Glutamatergic neuron (in vitro differentiated cells): ENCODE measurements at regions not wholly inside any gene's neighbourhood (a gene's known extent, or its start where the extent isn't known, plus 50 kb on each side); places are given as distances from the start of the nearest gene placed in this dataset.

ENCODE experiments used
- DNase-seq: peaks from one replicate; pipeline ENCODE4 v3.0.0; 2022
- H3K27ac Mint-ChIP-seq: one replicate; pipeline ENCODE4 v1.8.0; 2020; ENCODE audit warnings: mild to moderate bottlenecking, mixed read lengths, inconsistent platforms; ENCODE audit not compliant: unreplicated experiment
- H3K27me3 Mint-ChIP-seq: one replicate; pipeline ENCODE4 v1.8.0; 2020; ENCODE audit warnings: mild to moderate bottlenecking, moderate library complexity, mixed read lengths, inconsistent platforms; ENCODE audit not compliant: unreplicated experiment
- H3K36me3 Mint-ChIP-seq: one replicate; pipeline ENCODE4 v1.8.0; 2020; ENCODE audit warnings: mild to moderate bottlenecking, mixed read lengths, inconsistent platforms; ENCODE audit not compliant: unreplicated experiment
- H3K4me1 Mint-ChIP-seq: one replicate; pipeline ENCODE4 v1.8.0; 2020; ENCODE audit warnings: mild to moderate bottlenecking, low read depth, mixed read lengths, inconsistent platforms; ENCODE audit not compliant: unreplicated experiment
- H3K4me3 Mint-ChIP-seq: one replicate; pipeline ENCODE4 v1.8.0; 2020; ENCODE audit warnings: mild to moderate bottlenecking, mixed read lengths, inconsistent platforms; ENCODE audit not compliant: unreplicated experiment
- H3K9me3 Mint-ChIP-seq: one replicate; pipeline ENCODE4 v1.8.0; 2020; ENCODE audit warnings: mild to moderate bottlenecking, moderate library complexity, mixed read lengths, inconsistent platforms; ENCODE audit not compliant: unreplicated experiment
- CTCF ChIP-seq: fragments of 200-600 bp; sonication (generic); IDR thresholded peaks from one replicate; pipeline ENCODE4 v1.5.0; 2021; ENCODE audit not compliant: partially characterized antibody, unreplicated experiment

- Mint-ChIP-seq H3K27ac (no peak overlapping the region), H3K4me1 (no peaks in the 10 kb centered on the region), H3K27me3 (no peaks in the 10 kb centered on the region), H3K9me3 (peaks cover 2% of the 10 kb centered on the region), H3K36me3 (no peaks in the 10 kb centered on the region), H3K4me3 (no peak overlapping the region)
- no peak for TF ChIP-seq CTCF
- no peak for DNase-seq
Observed at GRCh38 chr15:36291501-36291900, 287.9 kb upstream of the CDIN1 start.

- H3K27me3 Mint-ChIP-seq = no peaks in the 10 kb centered on the region
- TF ChIP-seq CTCF = no peak
- no peaks in the 10 kb centered on the region for H3K36me3 Mint-ChIP-seq
- no peaks in the 10 kb centered on the region for H3K9me3 Mint-ChIP-seq
- DNase-seq = no peak
- H3K27ac Mint-ChIP-seq = no peak overlapping the region
- no peak overlapping the region for H3K4me3 Mint-ChIP-seq
- no peaks in the 10 kb centered on the region for H3K4me1 Mint-ChIP-seq
Observed at GRCh38 chr15:36294359-36294758, 285.1 kb upstream of the CDIN1 start.

DNA sequence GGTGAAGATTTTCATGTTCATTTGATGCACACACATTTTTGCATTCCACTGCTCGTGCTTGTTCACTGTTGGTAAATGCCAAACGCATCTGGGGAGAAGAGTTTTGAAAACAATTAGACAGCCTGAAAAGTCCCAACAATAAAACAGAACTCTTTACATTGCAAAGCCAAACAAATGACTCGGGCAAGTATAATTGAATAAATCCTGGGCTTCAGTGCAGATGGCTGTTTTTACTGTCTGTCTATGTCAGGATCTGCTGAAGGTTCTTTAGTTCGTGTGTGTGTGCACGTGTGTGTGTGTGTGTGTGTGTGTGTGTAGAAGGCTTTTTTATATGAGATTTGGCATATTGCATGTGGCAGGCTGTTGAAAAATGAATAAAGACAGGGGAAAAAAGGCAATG lies 277.5 kb upstream of the CDIN1 start:
- no peak overlapping the region for H3K4me3 Mint-ChIP-seq
- no peak overlapping the region for H3K27ac Mint-ChIP-seq
- H3K4me1 Mint-ChIP-seq = no peaks in the 10 kb centered on the region
- H3K9me3 Mint-ChIP-seq = no peaks in the 10 kb centered on the region
- DNase-seq = no peak
- H3K36me3 Mint-ChIP-seq = no peaks in the 10 kb centered on the region
- TF ChIP-seq CTCF = no peak
- H3K27me3 Mint-ChIP-seq = no peaks in the 10 kb centered on the region

- Mint-ChIP-seq H3K9me3 (no peaks in the 10 kb centered on the region), H3K27me3 (no peaks in the 10 kb centered on the region), H3K4me3 (no peak overlapping the region), H3K27ac (no peak overlapping the region), H3K36me3 (no peaks in the 10 kb centered on the region), H3K4me1 (no peaks in the 10 kb centered on the region)
- no peak for DNase-seq
- no peak for TF ChIP-seq CTCF
Observed at GRCh38 chr15:36313021-36313420, 266.4 kb upstream of the CDIN1 start.

- no peaks in the 10 kb centered on the region for H3K27me3 Mint-ChIP-seq
- no peaks in the 10 kb centered on the region for H3K9me3 Mint-ChIP-seq
- H3K36me3 Mint-ChIP-seq = no peaks in the 10 kb centered on the region
- H3K4me3 Mint-ChIP-seq = no peak overlapping the region
- no peak for DNase-seq
- no peaks in the 10 kb centered on the region for H3K4me1 Mint-ChIP-seq
- no peak overlapping the region for H3K27ac Mint-ChIP-seq
- no peak for TF ChIP-seq CTCF
Observed at GRCh38 chr15:36313736-36314280, 265.6 kb upstream of the CDIN1 start.
